Mesenchymal stem cell (in vitro differentiated cells and primary cell): ENCODE measurements at regions not wholly inside any gene's neighbourhood (a gene's known extent, or its start where the extent isn't known, plus 50 kb on each side); places are given as distances from the start of the nearest gene placed in this dataset.
A peak's percentile ranks its signal among the peaks of the same experiment; 100 is the strongest.
"Not testable (repeated sequence)": the region's sequence is repeated elsewhere in the genome, so short reads cannot be mapped to it uniquely, and the experiment has no call there.

Experiments
- DNase-seq: peaks from one replicate; pipeline ENCODE4 v3.0.0-alpha.2; 2013
- H2AFZ ChIP-seq: one replicate; pipeline ENCODE4 v1.6.1; 2013; ENCODE audit warnings: low read depth, mild to moderate bottlenecking, control low read depth, inconsistent platforms, low read length, moderate library complexity
- H2AK5ac ChIP-seq: 2 replicates; pipeline ENCODE4 v1.6.1; 2013; ENCODE audit warnings: low read length, moderate library complexity, mild to moderate bottlenecking, inconsistent platforms; ENCODE audit not compliant: severe bottlenecking
- H2BK120ac ChIP-seq: one replicate; pipeline ENCODE4 v1.6.1; 2013; ENCODE audit warnings: low read depth, mild to moderate bottlenecking, inconsistent platforms, low read length, moderate library complexity
- H2BK12ac ChIP-seq, 2 experiments: one replicate each; pipeline ENCODE4 v1.6.1; 2013; ENCODE audit warnings: inconsistent platforms in 2 of 2, low read length in 2 of 2, mild to moderate bottlenecking in 2 of 2, moderate library complexity in 2 of 2, control low read depth in 1 of 2
- H2BK15ac ChIP-seq: one replicate; pipeline ENCODE4 v1.6.1; 2013; ENCODE audit warnings: mild to moderate bottlenecking, low read depth, inconsistent platforms; ENCODE audit not compliant: poor library complexity, severe bottlenecking
- H2BK5ac ChIP-seq: 2 replicates; pipeline ENCODE4 v1.6.1; 2013; ENCODE audit warnings: low read depth, mild to moderate bottlenecking, low read length, control low read depth, inconsistent platforms; ENCODE audit not compliant: poor library complexity, severe bottlenecking
- H3K14ac ChIP-seq, 2 experiments: one replicate each; pipeline ENCODE4 v1.6.1; 2013; ENCODE audit warnings: inconsistent platforms in 2 of 2, low read length in 2 of 2, control low read depth in 1 of 2, mild to moderate bottlenecking in 1 of 2, moderate library complexity in 1 of 2
- H3K18ac ChIP-seq, 2 experiments: one replicate each; pipeline ENCODE4 v1.6.1; 2013; ENCODE audit warnings: inconsistent platforms in 2 of 2, low read length in 2 of 2, control low read depth in 1 of 2, low read depth in 1 of 2, mild to moderate bottlenecking in 1 of 2
- H3K23ac ChIP-seq, 2 experiments: one replicate each; pipeline ENCODE4 v1.6.1; 2013; ENCODE audit warnings: inconsistent platforms in 2 of 2, low read length in 2 of 2, mild to moderate bottlenecking in 2 of 2, moderate library complexity in 2 of 2, control low read depth in 1 of 2
- H3K27ac ChIP-seq: 2 replicates; pipeline ENCODE4 v1.5.1; 2013; ENCODE audit warnings: mild to moderate bottlenecking, moderate library complexity, low read length, control low read depth, inconsistent platforms; ENCODE audit not compliant: poor library complexity, severe bottlenecking
- H3K27me3 ChIP-seq, 2 experiments: 2 replicates each; pipeline versions ENCODE4 v1.6.1 to v1.7.0; 2013; ENCODE audit warnings: low read length in 2 of 2, mild to moderate bottlenecking in 2 of 2, moderate library complexity in 2 of 2, control low read depth in 1 of 2, inconsistent platforms in 1 of 2; ENCODE audit not compliant: control insufficient read depth in 1 of 2, insufficient read depth in 1 of 2
- H3K36me3 ChIP-seq, 2 experiments: 2 replicates each; pipeline versions ENCODE4 v1.6.1 to v1.7.0; 2013; ENCODE audit warnings: low read length in 2 of 2, control low read depth in 1 of 2, inconsistent platforms in 1 of 2, low read depth in 1 of 2, mild to moderate bottlenecking in 1 of 2; ENCODE audit not compliant: insufficient read depth in 2 of 2, control insufficient read depth in 1 of 2
- H3K4ac ChIP-seq, 2 experiments: one replicate each; pipeline ENCODE4 v1.6.1; 2013; ENCODE audit warnings: inconsistent platforms in 2 of 2, low read length in 2 of 2, mild to moderate bottlenecking in 2 of 2, moderate library complexity in 2 of 2, control low read depth in 1 of 2, low read depth in 1 of 2
- H3K4me1 ChIP-seq: 2 replicates; pipeline ENCODE4 v1.6.1; 2013; ENCODE audit warnings: low read depth, low read length, control low read depth; ENCODE audit not compliant: control insufficient read depth, insufficient read depth
- H3K4me2 ChIP-seq: 2 replicates; pipeline ENCODE4 v1.6.1; 2013; ENCODE audit warnings: low read length, mild to moderate bottlenecking, inconsistent platforms; ENCODE audit not compliant: poor library complexity, severe bottlenecking
- H3K4me3 ChIP-seq, 2 experiments: 2 replicates each; pipeline versions ENCODE4 v1.5.1 to v1.7.0; 2013; ENCODE audit warnings: low read length in 2 of 2, mild to moderate bottlenecking in 2 of 2, control low read depth in 1 of 2, low read depth in 1 of 2; ENCODE audit not compliant: insufficient read depth in 1 of 2
- H3K79me1 ChIP-seq: replicated peaks from 2 replicates; pipeline ENCODE4 v1.6.1; 2013; ENCODE audit warnings: mild to moderate bottlenecking, control low read depth, low read length, inconsistent platforms; ENCODE audit not compliant: poor library complexity, severe bottlenecking
- H3K9ac ChIP-seq: 2 replicates; pipeline ENCODE4 v1.7.0; 2013; ENCODE audit warnings: mild to moderate bottlenecking, low read length, moderate library complexity
- H3K9me3 ChIP-seq: 2 replicates; pipeline ENCODE4 v1.7.0; 2013; ENCODE audit warnings: mild to moderate bottlenecking, low read length; ENCODE audit not compliant: control insufficient read depth
- H4K8ac ChIP-seq: one replicate; pipeline ENCODE4 v1.6.1; 2013; ENCODE audit warnings: inconsistent platforms, mild to moderate bottlenecking, low read length, moderate library complexity
- H4K91ac ChIP-seq: one replicate; pipeline ENCODE4 v1.6.1; 2013; ENCODE audit warnings: mild to moderate bottlenecking, low read length, inconsistent platforms
- WGBS: methylation state at CpG from one replicate; pipeline ENCODE4 v1.1.7; 2013; ENCODE audit warnings: mixed read lengths; 5-methylcytosine and 5-hydroxymethylcytosine counted together

- Histone ChIP-seq H3K27ac (no peak overlapping the region), H3K27me3 (peaks cover 0 to 12% of the 10 kb centered on the region in 2 experiments), H3K4me2 (no peak overlapping the region), H3K18ac (no peak overlapping the region), H2BK120ac (no peak overlapping the region), H3K9ac (no peak overlapping the region), H3K4me1 (no peaks in the 10 kb centered on the region), H3K36me3 (no peaks in the 10 kb centered on the region), H3K14ac (no peak overlapping the region), H2BK15ac (no peak overlapping the region), H3K23ac (no peak overlapping the region), H3K79me1 (no peaks in the 10 kb centered on the region), H3K9me3 (no peaks in the 10 kb centered on the region), H3K4me3 (no peak overlapping the region), H4K8ac (no peak overlapping the region), H2AFZ (no peak overlapping the region), H4K91ac (no peak overlapping the region), H2BK5ac (no peak overlapping the region), H3K4ac (no peak overlapping the region), H2AK5ac (no peak overlapping the region), H2BK12ac (no peak overlapping the region)
- no peak for DNase-seq
- WGBS = 76% methylated on average over 3 of the region's 3 CpGs
These were observed 274.1 kb upstream of the ASIC2 start for GRCh38 chr17:33567223-33567622.

- no peak overlapping the region for H2BK15ac ChIP-seq
- H3K27ac ChIP-seq = no peak overlapping the region
- DNase-seq = peak; percentile 14
- no peaks in the 10 kb centered on the region for H3K4me1 ChIP-seq
- no peak overlapping the region for H4K8ac ChIP-seq
- H2BK5ac ChIP-seq = no peak overlapping the region
- H3K18ac ChIP-seq = no peak overlapping the region
- no peak overlapping the region for H3K9ac ChIP-seq
- no peak overlapping the region for H4K91ac ChIP-seq
- no peak overlapping the region for H2BK12ac ChIP-seq
- H3K4ac ChIP-seq = no peak overlapping the region
- H2AK5ac ChIP-seq = no peak overlapping the region
- H3K23ac ChIP-seq = no peak overlapping the region
- H3K79me1 ChIP-seq = no peaks in the 10 kb centered on the region
- H3K9me3 ChIP-seq = no peaks in the 10 kb centered on the region
- H2AFZ ChIP-seq = no peak overlapping the region
- H3K14ac ChIP-seq = no peak overlapping the region
- no peaks in the 10 kb centered on the region for H3K36me3 ChIP-seq
- WGBS = 50% methylated on average over 3 of the region's 3 CpGs
- peaks cover 0 to 6% of the 10 kb centered on the region in 2 experiments for H3K27me3 ChIP-seq
- no peak overlapping the region for H2BK120ac ChIP-seq
- no peak overlapping the region for H3K4me2 ChIP-seq
- no peak overlapping the region for H3K4me3 ChIP-seq
These were observed 279.5 kb upstream of the ASIC2 start for GRCh38 chr17:33572615-33573014.

- no peaks in the 10 kb centered on the region for H3K79me1 ChIP-seq
- H4K8ac ChIP-seq = no peak overlapping the region
- no peak overlapping the region for H3K23ac ChIP-seq
- no peak overlapping the region for H4K91ac ChIP-seq
- no peak overlapping the region for H2BK12ac ChIP-seq
- no peak overlapping the region for H3K18ac ChIP-seq
- WGBS = 67% methylated on average over 2 of the region's 4 CpGs
- H3K9me3 ChIP-seq = no peaks in the 10 kb centered on the region
- H2AK5ac ChIP-seq = no peak overlapping the region
- H3K9ac ChIP-seq = no peak overlapping the region
- no peaks in the 10 kb centered on the region for H3K4me1 ChIP-seq
- H3K27me3 ChIP-seq = peaks cover 0 to 3% of the 10 kb centered on the region in 2 experiments
- DNase-seq = no peak
- H3K14ac ChIP-seq = no peak overlapping the region
- no peak overlapping the region for H3K4ac ChIP-seq
- no peak overlapping the region for H2AFZ ChIP-seq
- no peak overlapping the region for H3K4me3 ChIP-seq
- no peak overlapping the region for H2BK5ac ChIP-seq
- H3K27ac ChIP-seq = no peak overlapping the region
- H3K4me2 ChIP-seq = no peak overlapping the region
- no peak overlapping the region for H2BK15ac ChIP-seq
- no peak overlapping the region for H2BK120ac ChIP-seq
- H3K36me3 ChIP-seq = no peaks in the 10 kb centered on the region
These were observed 281.9 kb upstream of the ASIC2 start for GRCh38 chr17:33574942-33575445.

DNA sequence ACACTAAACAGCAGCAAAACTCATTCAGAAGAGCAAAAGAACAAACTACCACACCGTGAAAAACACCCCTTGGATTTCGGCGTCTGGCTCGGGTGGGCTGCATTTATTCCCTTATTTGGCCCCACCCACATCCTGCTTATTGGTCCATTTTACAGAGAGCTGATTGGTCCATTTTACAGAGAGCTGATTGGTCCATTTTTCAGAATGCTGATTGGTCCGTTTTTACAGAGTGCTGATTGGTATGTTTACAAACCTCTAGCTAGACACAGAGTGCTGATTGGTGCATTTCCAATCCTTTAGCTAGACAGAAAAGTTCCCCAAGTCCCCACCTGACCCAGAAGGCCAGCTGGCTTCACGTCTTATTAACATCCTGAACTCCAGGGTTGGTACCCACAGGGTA lies 286.6 kb upstream of the ASIC2 start:
- not testable (repeated sequence) for H2AK5ac ChIP-seq, H3K9ac ChIP-seq, H3K79me1 ChIP-seq, H2BK5ac ChIP-seq, H2BK15ac ChIP-seq, H3K18ac ChIP-seq, H2BK12ac ChIP-seq, H4K91ac ChIP-seq, H2BK120ac ChIP-seq, H3K27me3 ChIP-seq, H3K4ac ChIP-seq, H3K14ac ChIP-seq, H3K4me2 ChIP-seq, H3K4me1 ChIP-seq, H3K23ac ChIP-seq, H3K9me3 ChIP-seq, H3K27ac ChIP-seq, DNase-seq, H3K36me3 ChIP-seq, H4K8ac ChIP-seq, H2AFZ ChIP-seq, H3K4me3 ChIP-seq
- WGBS = 94% methylated on average over 6 of the region's 6 CpGs
